ENCODE measurements at regions not wholly inside any gene's neighbourhood (a gene's known extent, or its start where the extent isn't known, plus 50 kb on each side); places are given as distances from the start of the nearest gene placed in this dataset.

GRCh38 chr11:110979696-110980095 is 265.8 kb upstream of the POU2AF2 start:
- WGBS, 2 donors = 86 to 92% methylated on average over 1 of the region's 1 CpG
- intact Hi-C loops (cut with DNase I; ENCODE audit: low total_unique reads) = no loop called here

GRCh38 chr11:110977661-110978060 is 265.4 kb upstream of the ARHGAP20 start:
- WGBS, 2 donors = 87 to 92% methylated on average over 1 of the region's 1 CpG
- no peaks in the 10 kb centered on the region for H3K27me3 ChIP-seq
- no peaks in the 10 kb centered on the region for H3K9me3 ChIP-seq
- H3K27ac ChIP-seq = no peak overlapping the region
- no peak for DNase-seq
- no peak for TF ChIP-seq POLR2A (IDR thresholded peaks at IDR 0.05)
- TF ChIP-seq, protein P1, sequence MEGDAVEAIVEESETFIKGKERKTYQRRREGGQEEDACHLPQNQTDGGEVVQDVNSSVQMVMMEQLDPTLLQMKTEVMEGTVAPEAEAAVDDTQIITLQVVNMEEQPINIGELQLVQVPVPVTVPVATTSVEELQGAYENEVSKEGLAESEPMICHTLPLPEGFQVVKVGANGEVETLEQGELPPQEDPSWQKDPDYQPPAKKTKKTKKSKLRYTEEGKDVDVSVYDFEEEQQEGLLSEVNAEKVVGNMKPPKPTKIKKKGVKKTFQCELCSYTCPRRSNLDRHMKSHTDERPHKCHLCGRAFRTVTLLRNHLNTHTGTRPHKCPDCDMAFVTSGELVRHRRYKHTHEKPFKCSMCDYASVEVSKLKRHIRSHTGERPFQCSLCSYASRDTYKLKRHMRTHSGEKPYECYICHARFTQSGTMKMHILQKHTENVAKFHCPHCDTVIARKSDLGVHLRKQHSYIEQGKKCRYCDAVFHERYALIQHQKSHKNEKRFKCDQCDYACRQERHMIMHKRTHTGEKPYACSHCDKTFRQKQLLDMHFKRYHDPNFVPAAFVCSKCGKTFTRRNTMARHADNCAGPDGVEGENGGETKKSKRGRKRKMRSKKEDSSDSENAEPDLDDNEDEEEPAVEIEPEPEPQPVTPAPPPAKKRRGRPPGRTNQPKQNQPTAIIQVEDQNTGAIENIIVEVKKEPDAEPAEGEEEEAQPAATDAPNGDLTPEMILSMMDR (IDR thresholded peaks at IDR 0.05) = no peak
- H3K4me1 ChIP-seq = peaks cover 6% of the 10 kb centered on the region
- intact Hi-C loops (cut with DNase I; ENCODE audit: low total_unique reads) = no loop called here
- no peaks in the 10 kb centered on the region for H3K36me3 ChIP-seq (ENCODE audit: low read depth, missing control alignments)
- H3K4me3 ChIP-seq = no peak overlapping the region

More at GRCh38 chr11:110979696-110980095, 265.8 kb upstream of the POU2AF2 start:
- no peak for TF ChIP-seq POLR2A (IDR thresholded peaks at IDR 0.05)
- TF ChIP-seq, protein P1 (IDR thresholded peaks at IDR 0.05) = no peak
- Histone ChIP-seq H3K27ac (no peak overlapping the region), H3K4me3 (no peak overlapping the region), H3K9me3 (no peaks in the 10 kb centered on the region), H3K36me3 (ENCODE audit: low read depth, missing control alignments) (no peaks in the 10 kb centered on the region), H3K4me1 (no peaks in the 10 kb centered on the region), H3K27me3 (no peaks in the 10 kb centered on the region)
- DNase-seq = no peak

GRCh38 chr11:110974731-110975130 is 262.5 kb upstream of the ARHGAP20 start:
- H3K9me3 ChIP-seq = no peaks in the 10 kb centered on the region
- DNase-seq = no peak
- WGBS, 2 donors = 69 to 77% methylated on average over 2 of the region's 2 CpGs
- no peak overlapping the region for H3K27ac ChIP-seq
- intact Hi-C loops (cut with DNase I; ENCODE audit: low total_unique reads) = no loop called here
- no peak overlapping the region for H3K4me3 ChIP-seq
- H3K27me3 ChIP-seq = no peaks in the 10 kb centered on the region
- TF ChIP-seq, protein P1 (IDR thresholded peaks at IDR 0.05) = no peak
- no peak for TF ChIP-seq POLR2A (IDR thresholded peaks at IDR 0.05)
- no peaks in the 10 kb centered on the region for H3K36me3 ChIP-seq (ENCODE audit: low read depth, missing control alignments)
- H3K4me1 ChIP-seq = peaks cover 6% of the 10 kb centered on the region

- Histone ChIP-seq H3K27ac (no peak overlapping the region), H3K27me3 (no peaks in the 10 kb centered on the region), H3K4me3 (no peak overlapping the region), H3K9me3 (no peaks in the 10 kb centered on the region), H3K4me1 (peaks cover 6% of the 10 kb centered on the region), H3K36me3 (ENCODE audit: low read depth, missing control alignments) (no peaks in the 10 kb centered on the region)
- intact Hi-C loops (cut with DNase I; ENCODE audit: low total_unique reads) = no loop called here
- 79 to 81% methylated on average over 2 of the region's 2 CpGs for whole genome bisulfite sequencing, 2 donors
- DNase-seq = no peak
- TF ChIP-seq, protein P1 (IDR thresholded peaks at IDR 0.05) = no peak
- TF ChIP-seq POLR2A (IDR thresholded peaks at IDR 0.05) = no peak
Measured at GRCh38 chr11:110973401-110973980, 261.3 kb upstream of the ARHGAP20 start.

DNA sequence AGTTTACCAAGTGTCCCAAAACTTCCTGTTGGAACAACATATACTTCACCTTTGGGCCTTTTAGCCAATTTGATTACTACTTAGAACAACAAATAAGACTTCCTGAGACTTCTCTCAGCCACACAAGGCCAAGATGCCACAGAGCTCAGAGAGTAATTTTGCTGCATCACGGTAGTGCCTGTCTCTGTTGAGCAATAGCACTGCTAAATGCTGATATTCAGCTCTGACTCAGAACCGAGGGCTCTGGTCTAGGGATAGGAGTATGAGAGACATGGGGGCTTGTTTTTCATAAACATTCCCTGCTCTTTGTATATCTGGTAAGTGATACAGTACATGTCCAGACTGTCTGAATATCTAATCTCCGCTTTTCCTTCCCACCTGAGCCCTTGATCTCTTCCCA is 260.4 kb upstream of the ARHGAP20 start:
- Histone ChIP-seq H3K36me3 (ENCODE audit: low read depth, missing control alignments) (no peaks in the 10 kb centered on the region), H3K27ac (no peak overlapping the region), H3K27me3 (no peaks in the 10 kb centered on the region), H3K9me3 (no peaks in the 10 kb centered on the region), H3K4me1 (peaks cover 6% of the 10 kb centered on the region), H3K4me3 (no peak overlapping the region)
- intact Hi-C loops (cut with DNase I; ENCODE audit: low total_unique reads) = no loop called here
- 60 to 61% methylated on average over 3 of the region's 3 CpGs for WGBS, 2 donors
- DNase-seq = no peak
- TF ChIP-seq, protein P1 (IDR thresholded peaks at IDR 0.05) = no peak
- TF ChIP-seq POLR2A (IDR thresholded peaks at IDR 0.05) = no peak

All from testis (tissue), 2 donors.